Liver (tissue), 8 donors: ENCODE measurements at regions not wholly inside any gene's neighbourhood (a gene's known extent, or its start where the extent isn't known, plus 50 kb on each side); places are given as distances from the start of the nearest gene placed in this dataset.

Source experiments
- DNase-seq: peaks from one replicate; pipeline ENCODE4 v3.0.0-alpha.2; 2017; ENCODE audit warnings: low spot score
- H3K27ac ChIP-seq, 2 donors: one replicate each; pipeline ENCODE4 v1.7.0; 2013; ENCODE audit warnings: inconsistent platforms in 2 of 2, low read length in 2 of 2, control low read depth in 1 of 2, low read depth in 1 of 2, mild to moderate bottlenecking in 1 of 2
- H3K27me3 ChIP-seq, 4 donors: one replicate each; pipeline versions ENCODE4 v1.6.1 to v1.7.0; 2013; ENCODE audit warnings: low read length in 3 of 4, inconsistent platforms in 1 of 4, mild to moderate bottlenecking in 1 of 4, moderate library complexity in 1 of 4; ENCODE audit not compliant: control insufficient read depth in 4 of 4, insufficient read depth in 4 of 4
- H3K36me3 ChIP-seq, 4 donors: one replicate each; pipeline versions ENCODE4 v1.6.1 to v1.7.0; 2013; ENCODE audit warnings: low read length in 3 of 4, mild to moderate bottlenecking in 3 of 4, low read depth in 1 of 4, moderate library complexity in 1 of 4; ENCODE audit not compliant: control insufficient read depth in 4 of 4, insufficient read depth in 3 of 4
- H3K4me1 ChIP-seq, 4 donors: one replicate each; pipeline versions ENCODE4 v1.6.1 to v1.7.0; 2013; ENCODE audit warnings: low read length in 3 of 4, mild to moderate bottlenecking in 3 of 4, moderate library complexity in 1 of 4; ENCODE audit not compliant: control insufficient read depth in 4 of 4, insufficient read depth in 4 of 4
- H3K4me3 ChIP-seq, 3 donors: one replicate each; pipeline versions ENCODE4 v1.6.1 to v1.7.0; 2013; ENCODE audit warnings: low read length in 3 of 3, control low read depth in 1 of 3, low read depth in 1 of 3, mild to moderate bottlenecking in 1 of 3
- H3K9ac ChIP-seq, 2 donors: one replicate each; pipeline ENCODE4 v1.7.0; 2013; ENCODE audit warnings: low read length in 2 of 2, mild to moderate bottlenecking in 2 of 2, moderate library complexity in 2 of 2, control low read depth in 1 of 2, low read depth in 1 of 2
- H3K9me3 ChIP-seq, 4 donors: one replicate each; pipeline versions ENCODE4 v1.6.1 to v1.7.0; 2013; ENCODE audit warnings: low read length in 3 of 4; ENCODE audit not compliant: control insufficient read depth in 4 of 4
- EGR1 ChIP-seq, 2 donors: IDR thresholded peaks; 2 replicates each; pipeline ENCODE4 v1.6.1; 2016 to 2018; ENCODE audit warnings: antibody characterized with exemption in 2 of 2, low read depth in 2 of 2
- FOXA1 ChIP-seq: IDR thresholded peaks from 2 replicates; pipeline ENCODE4 v1.6.1; 2016; ENCODE audit warnings: antibody characterized with exemption
- FOXA2 ChIP-seq: IDR thresholded peaks from 2 replicates; pipeline ENCODE4 v1.6.1; 2016; ENCODE audit warnings: antibody characterized with exemption
- GABPA ChIP-seq, 2 donors: IDR thresholded peaks in 1 of 2; conservative IDR thresholded peaks in 1 of 2; 2 replicates each; pipeline ENCODE4 v1.6.1; 2016; ENCODE audit warnings: antibody characterized with exemption in 2 of 2, mild to moderate bottlenecking in 1 of 2, moderate library complexity in 1 of 2
- HNF4A ChIP-seq, 2 donors: conservative IDR thresholded peaks; 2 replicates each; pipeline ENCODE4 v1.6.1; 2016; ENCODE audit warnings: antibody characterized with exemption in 2 of 2, mild to moderate bottlenecking in 2 of 2
- HNF4G ChIP-seq: IDR thresholded peaks from 2 replicates; pipeline ENCODE4 v1.6.1; 2016; ENCODE audit warnings: antibody characterized with exemption
- JUND ChIP-seq, 2 donors: IDR thresholded peaks; 2 replicates each; pipeline ENCODE4 v1.6.1; 2016; ENCODE audit warnings: antibody characterized with exemption in 2 of 2
- MAX ChIP-seq: IDR thresholded peaks from 2 replicates; pipeline ENCODE4 v1.6.1; 2016; ENCODE audit warnings: antibody characterized with exemption
- NR2F2 ChIP-seq: IDR thresholded peaks from 2 replicates; pipeline ENCODE4 v1.6.1; 2016; ENCODE audit warnings: antibody characterized with exemption
- RAD21 ChIP-seq, 2 donors: IDR thresholded peaks; 2 replicates each; pipeline ENCODE4 v1.6.1; 2016; ENCODE audit warnings: antibody characterized with exemption in 2 of 2, mild to moderate bottlenecking in 2 of 2
- REST ChIP-seq: IDR thresholded peaks from 2 replicates; pipeline ENCODE4 v1.6.1; 2016; ENCODE audit warnings: antibody characterized with exemption, mild to moderate bottlenecking
- RXRA ChIP-seq, 2 donors: IDR thresholded peaks; 2 replicates each; pipeline ENCODE4 v1.6.1; 2017 to 2018; ENCODE audit warnings: antibody characterized with exemption in 2 of 2, mild to moderate bottlenecking in 1 of 2
- SP1 ChIP-seq: IDR thresholded peaks from 2 replicates; pipeline ENCODE4 v1.6.1; 2018; ENCODE audit warnings: antibody characterized with exemption, mild to moderate bottlenecking
- TAF1 ChIP-seq: conservative IDR thresholded peaks from 2 replicates; pipeline ENCODE4 v1.6.1; 2016; ENCODE audit warnings: antibody characterized with exemption, mild to moderate bottlenecking
- YY1 ChIP-seq: IDR thresholded peaks from 2 replicates; pipeline ENCODE4 v1.6.1; 2016; ENCODE audit warnings: antibody characterized with exemption, mild to moderate bottlenecking
- WGBS: extraction: QIAGEN DNeasy Blood & Tissue Kit; methylation state at CpG from one replicate; pipeline ENCODE4 v1.1.7; 2013; 5-methylcytosine and 5-hydroxymethylcytosine counted together
- TF ChIP-seq, protein P1 (sequence below): IDR thresholded peaks from 2 replicates; pipeline ENCODE4 v1.6.1; 2016; ENCODE audit warnings: antibody characterized with exemption
- TF ChIP-seq, protein P2 (sequence below): IDR thresholded peaks from 2 replicates; pipeline ENCODE4 v1.6.1; 2016; ENCODE audit warnings: antibody characterized with exemption
- TF ChIP-seq, protein P3 (sequence below): fragments of 150-350 bp; IDR thresholded peaks from 2 replicates; pipeline ENCODE4 v1.5.1; 2017; ENCODE audit warnings: improper control_type of control experiment, low read depth, low read length; ENCODE audit not compliant: missing input control
- donor health status: healthy.
- donor health status: healthy.
- donor health status: healthy.
- donor health status: healthy.
- donor health status: healthy.

GRCh38 chr2:66343259-66343658 is 91.7 kb upstream of the MEIS1 start:
- peaks cover 0 to 2% (median under 1%) of the 10 kb centered on the region in 4 donors for H3K9me3 ChIP-seq
- no peaks in the 10 kb centered on the region for H3K4me1 ChIP-seq
- no peak for DNase-seq
- peaks cover 0 to 6% (median 0%) of the 10 kb centered on the region in 4 donors for H3K27me3 ChIP-seq
- WGBS, result 51% methylated on average over 1 of the region's 1 CpG
- no peak overlapping the region for H3K9ac ChIP-seq
- no peaks in the 10 kb centered on the region for H3K36me3 ChIP-seq
- H3K27ac ChIP-seq, result no peak overlapping the region
- no peak overlapping the region for H3K4me3 ChIP-seq
- TF ChIP-seq RAD21 (IDR thresholded peaks at IDR 0.05), result no peak
- no peak for TF ChIP-seq MAX
- TF ChIP-seq, protein P1, sequence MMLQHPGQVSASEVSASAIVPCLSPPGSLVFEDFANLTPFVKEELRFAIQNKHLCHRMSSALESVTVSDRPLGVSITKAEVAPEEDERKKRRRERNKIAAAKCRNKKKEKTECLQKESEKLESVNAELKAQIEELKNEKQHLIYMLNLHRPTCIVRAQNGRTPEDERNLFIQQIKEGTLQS, result no peak
- no peak for TF ChIP-seq TAF1
- no peak for TF ChIP-seq YY1
- TF ChIP-seq EGR1 (IDR thresholded peaks at IDR 0.05; ENCODE audit: low read depth in 2 of 2), result no peak
- no peak for TF ChIP-seq RXRA (IDR thresholded peaks at IDR 0.05)
- TF ChIP-seq, protein P2, sequence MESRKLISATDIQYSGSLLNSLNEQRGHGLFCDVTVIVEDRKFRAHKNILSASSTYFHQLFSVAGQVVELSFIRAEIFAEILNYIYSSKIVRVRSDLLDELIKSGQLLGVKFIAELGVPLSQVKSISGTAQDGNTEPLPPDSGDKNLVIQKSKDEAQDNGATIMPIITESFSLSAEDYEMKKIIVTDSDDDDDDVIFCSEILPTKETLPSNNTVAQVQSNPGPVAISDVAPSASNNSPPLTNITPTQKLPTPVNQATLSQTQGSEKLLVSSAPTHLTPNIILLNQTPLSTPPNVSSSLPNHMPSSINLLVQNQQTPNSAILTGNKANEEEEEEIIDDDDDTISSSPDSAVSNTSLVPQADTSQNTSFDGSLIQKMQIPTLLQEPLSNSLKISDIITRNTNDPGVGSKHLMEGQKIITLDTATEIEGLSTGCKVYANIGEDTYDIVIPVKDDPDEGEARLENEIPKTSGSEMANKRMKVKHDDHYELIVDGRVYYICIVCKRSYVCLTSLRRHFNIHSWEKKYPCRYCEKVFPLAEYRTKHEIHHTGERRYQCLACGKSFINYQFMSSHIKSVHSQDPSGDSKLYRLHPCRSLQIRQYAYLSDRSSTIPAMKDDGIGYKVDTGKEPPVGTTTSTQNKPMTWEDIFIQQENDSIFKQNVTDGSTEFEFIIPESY, result no peak
- TF ChIP-seq HNF4A (conservative IDR thresholded peaks at IDR 0.05), result no peak
- no peak for TF ChIP-seq REST
- TF ChIP-seq FOXA2, result no peak
- TF ChIP-seq, protein P3, sequence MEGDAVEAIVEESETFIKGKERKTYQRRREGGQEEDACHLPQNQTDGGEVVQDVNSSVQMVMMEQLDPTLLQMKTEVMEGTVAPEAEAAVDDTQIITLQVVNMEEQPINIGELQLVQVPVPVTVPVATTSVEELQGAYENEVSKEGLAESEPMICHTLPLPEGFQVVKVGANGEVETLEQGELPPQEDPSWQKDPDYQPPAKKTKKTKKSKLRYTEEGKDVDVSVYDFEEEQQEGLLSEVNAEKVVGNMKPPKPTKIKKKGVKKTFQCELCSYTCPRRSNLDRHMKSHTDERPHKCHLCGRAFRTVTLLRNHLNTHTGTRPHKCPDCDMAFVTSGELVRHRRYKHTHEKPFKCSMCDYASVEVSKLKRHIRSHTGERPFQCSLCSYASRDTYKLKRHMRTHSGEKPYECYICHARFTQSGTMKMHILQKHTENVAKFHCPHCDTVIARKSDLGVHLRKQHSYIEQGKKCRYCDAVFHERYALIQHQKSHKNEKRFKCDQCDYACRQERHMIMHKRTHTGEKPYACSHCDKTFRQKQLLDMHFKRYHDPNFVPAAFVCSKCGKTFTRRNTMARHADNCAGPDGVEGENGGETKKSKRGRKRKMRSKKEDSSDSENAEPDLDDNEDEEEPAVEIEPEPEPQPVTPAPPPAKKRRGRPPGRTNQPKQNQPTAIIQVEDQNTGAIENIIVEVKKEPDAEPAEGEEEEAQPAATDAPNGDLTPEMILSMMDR, result no peak
- TF ChIP-seq HNF4G, result no peak
- no peak for TF ChIP-seq NR2F2
- no peak for TF ChIP-seq JUND (IDR thresholded peaks at IDR 0.05)
- TF ChIP-seq SP1, result no peak
- TF ChIP-seq FOXA1, result no peak

DNA sequence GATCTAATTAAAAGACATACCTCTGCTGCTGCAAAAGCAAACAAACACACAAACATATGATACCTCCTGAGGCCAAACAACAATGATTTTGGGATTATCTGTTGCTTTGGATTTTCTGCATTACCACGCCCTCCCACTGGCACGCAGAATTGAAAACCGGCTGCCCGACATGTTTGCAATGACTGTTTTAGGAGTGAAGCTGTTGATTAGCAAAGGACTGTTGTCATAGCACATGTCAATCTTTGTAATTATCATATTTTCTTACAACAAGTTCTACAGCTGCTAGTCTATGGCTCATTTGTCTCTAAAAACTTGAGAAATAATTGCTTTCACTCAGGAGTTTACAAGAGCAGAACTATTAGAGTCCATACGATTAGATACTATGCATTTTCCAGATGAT is 94.4 kb upstream of the MEIS1 start:
- Histone ChIP-seq H3K9ac (no peak overlapping the region), H3K4me3 (no peak overlapping the region), H3K4me1 (no peaks in the 10 kb centered on the region), H3K27me3 (peaks cover 0 to 6% (median 0%) of the 10 kb centered on the region in 4 donors), H3K36me3 (no peaks in the 10 kb centered on the region), H3K27ac (no peak overlapping the region), H3K9me3 (peaks cover 0 to 2% (median under 1%) of the 10 kb centered on the region in 4 donors)
- WGBS, result 78% methylated on average over 5 of the region's 5 CpGs
- DNase-seq, result no peak
- TF ChIP-seq NR2F2 (no peak), JUND (IDR thresholded peaks at IDR 0.05) (no peak), FOXA2 (no peak), FOXA1 (no peak), SP1 (no peak), REST (no peak), RXRA (IDR thresholded peaks at IDR 0.05) (no peak), TAF1 (no peak), HNF4A (conservative IDR thresholded peaks at IDR 0.05) (no peak), MAX (no peak), GABPA (IDR thresholded peaks at IDR 0.05 in 1 of 2, conservative IDR thresholded peaks at IDR 0.05 in 1 of 2) (no peak), RAD21 (IDR thresholded peaks at IDR 0.05) (no peak)
- TF ChIP-seq, protein P3, result no peak
